H9 (cell line): ENCODE measurements at regions not wholly inside any gene's neighbourhood (a gene's known extent, or its start where the extent isn't known, plus 50 kb on each side); places are given as distances from the start of the nearest gene placed in this dataset.

ENCODE experiments used
- DNase-seq: peaks from one replicate; pipeline ENCODE4 v3.0.0-alpha.2; 2017
- H2AFZ ChIP-seq: one replicate; pipeline ENCODE4 v1.6.1; 2013; ENCODE audit warnings: mild to moderate bottlenecking, low read length, control low read depth, moderate library complexity
- H2AK5ac ChIP-seq: 2 replicates; pipeline ENCODE4 v1.6.1; 2013; ENCODE audit warnings: low read length, control low read depth, mixed read lengths; ENCODE audit not compliant: insufficient read length
- H2BK120ac ChIP-seq: one replicate; pipeline ENCODE4 v1.6.1; 2013; ENCODE audit warnings: low read depth, mild to moderate bottlenecking, low read length, control low read depth, inconsistent platforms; ENCODE audit not compliant: poor library complexity, severe bottlenecking
- H2BK12ac ChIP-seq: 2 replicates; pipeline ENCODE4 v1.6.1; 2013; ENCODE audit warnings: low read length, control low read depth, mixed read lengths, low read depth; ENCODE audit not compliant: insufficient read length
- H2BK15ac ChIP-seq: 2 replicates; pipeline ENCODE4 v1.6.1; 2013; ENCODE audit warnings: low read depth, low read length, control low read depth
- H2BK20ac ChIP-seq: one replicate; pipeline ENCODE4 v1.6.1; 2013; ENCODE audit warnings: low read depth, mild to moderate bottlenecking, low read length, control low read depth, inconsistent platforms; ENCODE audit not compliant: poor library complexity, severe bottlenecking
- H2BK5ac ChIP-seq: 2 replicates; pipeline ENCODE4 v1.6.1; 2013; ENCODE audit warnings: low read length, control low read depth, mixed read lengths; ENCODE audit not compliant: insufficient read length
- H3K14ac ChIP-seq: 2 replicates; pipeline ENCODE4 v1.6.1; 2013; ENCODE audit warnings: low read length, control low read depth; ENCODE audit not compliant: insufficient read depth
- H3K18ac ChIP-seq: 2 replicates; pipeline ENCODE4 v1.6.1; 2013; ENCODE audit warnings: low read depth, mild to moderate bottlenecking, mixed read lengths, low read length, control low read depth; ENCODE audit not compliant: insufficient read length
- H3K23ac ChIP-seq: 2 replicates; pipeline ENCODE4 v1.6.1; 2013; ENCODE audit warnings: low read length, control low read depth, mixed read lengths, low read depth; ENCODE audit not compliant: insufficient read length
- H3K23me2 ChIP-seq: 2 replicates; pipeline ENCODE4 v1.6.1; 2013; ENCODE audit warnings: low read depth, mild to moderate bottlenecking, mixed read lengths, low read length, control low read depth; ENCODE audit not compliant: insufficient read length, poor library complexity, severe bottlenecking
- H3K27ac ChIP-seq: 2 replicates; pipeline ENCODE4 v1.5.1; 2013; ENCODE audit warnings: low read length, control low read depth, mixed read lengths, low read depth; ENCODE audit not compliant: insufficient read length
- H3K27me3 ChIP-seq: 2 replicates; pipeline ENCODE4 v1.6.1; 2013; ENCODE audit warnings: low read length, control low read depth, inconsistent platforms; ENCODE audit not compliant: insufficient read depth
- H3K4ac ChIP-seq: 2 replicates; pipeline ENCODE4 v1.6.1; 2013; ENCODE audit warnings: low read depth, mild to moderate bottlenecking, control low read depth, inconsistent platforms, low read length, moderate library complexity
- H3K4me1 ChIP-seq: 2 replicates; pipeline ENCODE4 v1.6.1; 2013; ENCODE audit warnings: low read length, control low read depth, inconsistent platforms; ENCODE audit not compliant: insufficient read depth
- H3K4me2 ChIP-seq: 2 replicates; pipeline ENCODE4 v1.6.1; 2013; ENCODE audit warnings: low read length, control low read depth, mixed read lengths; ENCODE audit not compliant: insufficient read length, insufficient read depth
- H3K56ac ChIP-seq: 2 replicates; pipeline ENCODE4 v1.6.1; 2013; ENCODE audit warnings: low read depth, mild to moderate bottlenecking, mixed read lengths, low read length, control low read depth; ENCODE audit not compliant: insufficient read length
- H3K79me1 ChIP-seq: 2 replicates; pipeline ENCODE4 v1.6.1; 2013; ENCODE audit warnings: low read depth, mild to moderate bottlenecking, moderate library complexity, low read length, control low read depth, inconsistent platforms; ENCODE audit not compliant: insufficient read depth, poor library complexity, severe bottlenecking
- H3K79me2 ChIP-seq: 2 replicates; pipeline ENCODE4 v1.6.1; 2013; ENCODE audit warnings: low read length, control low read depth, inconsistent platforms; ENCODE audit not compliant: insufficient read depth
- H3K9ac ChIP-seq: 2 replicates; pipeline ENCODE4 v1.6.1; 2013; ENCODE audit warnings: low read length, control low read depth, mixed read lengths; ENCODE audit not compliant: insufficient read length; ENCODE audit errors: extremely low read depth
- H3K9me3 ChIP-seq: one replicate; pipeline ENCODE4 v1.6.1; 2013; ENCODE audit warnings: low read depth, low read length, inconsistent platforms; ENCODE audit not compliant: control insufficient read depth
- H3T11ph ChIP-seq: one replicate; pipeline ENCODE4 v1.6.1; 2013; ENCODE audit warnings: mild to moderate bottlenecking, low read length, control low read depth, inconsistent platforms
- H4K20me1 ChIP-seq: one replicate; pipeline ENCODE4 v1.6.1; 2013; ENCODE audit not compliant: control insufficient read depth, insufficient read length, insufficient read depth
- H4K5ac ChIP-seq: 2 replicates; pipeline ENCODE4 v1.6.1; 2013; ENCODE audit warnings: low read depth, mild to moderate bottlenecking, mixed read lengths, low read length, control low read depth; ENCODE audit not compliant: insufficient read length
- H4K8ac ChIP-seq: replicated peaks from 2 replicates; pipeline ENCODE4 v1.6.1; 2013; ENCODE audit warnings: low read length, control low read depth, mixed read lengths, low read depth; ENCODE audit not compliant: insufficient read length
- H4K91ac ChIP-seq: 2 replicates; pipeline ENCODE4 v1.6.1; 2013; ENCODE audit warnings: low read depth, mild to moderate bottlenecking, moderate library complexity, mixed read lengths, low read length, control low read depth; ENCODE audit not compliant: insufficient read length
- H3K27ac Mint-ChIP-seq, 3 experiments: 2 replicates in 2 of 3; 3 replicates in 1 of 3; pipeline ENCODE4 v1.8.0; 2020 to 2021; ENCODE audit warnings: mixed read lengths in 3 of 3, mild to moderate bottlenecking in 1 of 3, moderate library complexity in 1 of 3
- H3K27me3 Mint-ChIP-seq: 2 replicates; pipeline ENCODE4 v1.8.0; 2021; ENCODE audit warnings: low read depth, mild to moderate bottlenecking, moderate library complexity, mixed read lengths
- H3K36me3 Mint-ChIP-seq, 3 experiments: 2 replicates in 2 of 3; 3 replicates in 1 of 3; pipeline ENCODE4 v1.8.0; 2020 to 2021; ENCODE audit warnings: low read depth in 3 of 3, mixed read lengths in 3 of 3; ENCODE audit not compliant: insufficient read depth in 1 of 3
- H3K4me1 Mint-ChIP-seq, 2 experiments: 2 replicates each; pipeline ENCODE4 v1.8.0; 2020; ENCODE audit warnings: mixed read lengths in 2 of 2
- H3K4me3 Mint-ChIP-seq, 2 experiments: 2 replicates in 1 of 2; 3 replicates in 1 of 2; pipeline ENCODE4 v1.8.0; 2020 to 2021; ENCODE audit warnings: mild to moderate bottlenecking in 2 of 2, mixed read lengths in 2 of 2, moderate library complexity in 1 of 2
- H3K9me3 Mint-ChIP-seq, 2 experiments: 2 replicates in 1 of 2; 3 replicates in 1 of 2; pipeline ENCODE4 v1.8.0; 2020; ENCODE audit warnings: mild to moderate bottlenecking in 2 of 2, mixed read lengths in 2 of 2, moderate library complexity in 1 of 2
- WGBS: extraction: QIAGEN DNeasy Blood & Tissue Kit; methylation state at CpG from one replicate; pipeline ENCODE4 v1.1.7; 2013; ENCODE audit warnings: missing lambda C conversion rate, low lambda C conversion rate, mixed read lengths; ENCODE audit not compliant: insufficient read length; ENCODE audit errors: extremely low coverage; 5-methylcytosine and 5-hydroxymethylcytosine counted together
- TF ChIP-seq, protein P1 (sequence below): fragments of 200-600 bp; sonication (generic); conservative IDR thresholded peaks from 3 replicates; pipeline ENCODE4 v1.8.0; 2021; ENCODE audit warnings: antibody characterized with exemption, mild to moderate bottlenecking

DNA sequence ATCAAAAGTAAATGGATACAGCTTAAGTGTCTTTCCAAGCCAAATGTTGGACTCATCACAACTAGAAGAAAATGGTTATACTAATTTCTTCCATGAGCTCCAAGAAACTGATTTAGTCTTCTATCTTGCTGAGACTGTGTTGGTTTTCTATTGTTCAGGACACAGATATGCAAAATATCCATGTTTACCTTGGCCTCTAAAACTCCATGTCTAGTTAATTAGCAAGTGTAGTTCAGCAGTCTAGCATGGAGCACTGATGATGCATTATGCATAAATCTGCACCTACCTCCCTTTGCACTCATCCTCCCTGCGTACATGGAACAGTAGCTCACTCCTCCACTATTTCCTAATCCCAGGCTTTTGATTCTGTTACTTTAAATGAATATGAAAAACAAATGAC is 731.4 kb upstream of the CHAC2 start:
- H3K9ac ChIP-seq: no peak overlapping the region
- no peak overlapping the region for H4K5ac ChIP-seq
- no peak for DNase-seq
- H2AK5ac ChIP-seq: no peak overlapping the region
- H3K27me3 Mint-ChIP-seq: peaks cover 19% of the 10 kb centered on the region
- TF ChIP-seq, protein P1, sequence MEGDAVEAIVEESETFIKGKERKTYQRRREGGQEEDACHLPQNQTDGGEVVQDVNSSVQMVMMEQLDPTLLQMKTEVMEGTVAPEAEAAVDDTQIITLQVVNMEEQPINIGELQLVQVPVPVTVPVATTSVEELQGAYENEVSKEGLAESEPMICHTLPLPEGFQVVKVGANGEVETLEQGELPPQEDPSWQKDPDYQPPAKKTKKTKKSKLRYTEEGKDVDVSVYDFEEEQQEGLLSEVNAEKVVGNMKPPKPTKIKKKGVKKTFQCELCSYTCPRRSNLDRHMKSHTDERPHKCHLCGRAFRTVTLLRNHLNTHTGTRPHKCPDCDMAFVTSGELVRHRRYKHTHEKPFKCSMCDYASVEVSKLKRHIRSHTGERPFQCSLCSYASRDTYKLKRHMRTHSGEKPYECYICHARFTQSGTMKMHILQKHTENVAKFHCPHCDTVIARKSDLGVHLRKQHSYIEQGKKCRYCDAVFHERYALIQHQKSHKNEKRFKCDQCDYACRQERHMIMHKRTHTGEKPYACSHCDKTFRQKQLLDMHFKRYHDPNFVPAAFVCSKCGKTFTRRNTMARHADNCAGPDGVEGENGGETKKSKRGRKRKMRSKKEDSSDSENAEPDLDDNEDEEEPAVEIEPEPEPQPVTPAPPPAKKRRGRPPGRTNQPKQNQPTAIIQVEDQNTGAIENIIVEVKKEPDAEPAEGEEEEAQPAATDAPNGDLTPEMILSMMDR: no peak
- H2BK15ac ChIP-seq: no peak overlapping the region
- no peaks in the 10 kb centered on the region for H3K79me2 ChIP-seq
- H3K9me3 Mint-ChIP-seq: no peaks in the 10 kb centered on the region
- H2BK5ac ChIP-seq: no peak overlapping the region
- no peak overlapping the region for H3T11ph ChIP-seq
- peaks cover 3% of the 10 kb centered on the region; the same call in 1 of the 2 replicates for H3K4me1 ChIP-seq
- H3K14ac ChIP-seq: no peak overlapping the region
- H2BK12ac ChIP-seq: no peak overlapping the region
- H2AFZ ChIP-seq: no peak overlapping the region
- no peak overlapping the region for H3K23ac ChIP-seq
- WGBS: no CpG with 5 or more reads among the region's 1 CpG
- no peak overlapping the region for H3K56ac ChIP-seq
- no peaks in the 10 kb centered on the region for H3K9me3 ChIP-seq
- no peak overlapping the region for H4K8ac ChIP-seq
- H3K27ac Mint-ChIP-seq: no peak overlapping the region
- H2BK20ac ChIP-seq: no peak overlapping the region
- H3K4me3 Mint-ChIP-seq: no peak overlapping the region
- H3K18ac ChIP-seq: no peak overlapping the region
- no peaks in the 10 kb centered on the region for H4K20me1 ChIP-seq
- H3K23me2 ChIP-seq: no peaks in the 10 kb centered on the region
- H3K4ac ChIP-seq: no peak overlapping the region
- no peak overlapping the region for H4K91ac ChIP-seq
- no peak overlapping the region for H2BK120ac ChIP-seq
- H3K4me2 ChIP-seq: no peak overlapping the region
- no peaks in the 10 kb centered on the region for H3K79me1 ChIP-seq
- H3K27me3 ChIP-seq: peaks cover 2% of the 10 kb centered on the region; the same call in 1 of the 2 replicates
- H3K36me3 Mint-ChIP-seq: no peaks in the 10 kb centered on the region
- no peak overlapping the region for H3K27ac ChIP-seq
- H3K4me1 Mint-ChIP-seq: peaks cover 24 to 25% of the 10 kb centered on the region in 2 experiments
